ENCODE measurements at regions not wholly inside any gene's neighbourhood (a gene's known extent, or its start where the extent isn't known, plus 50 kb on each side); places are given as distances from the start of the nearest gene placed in this dataset.
"Not testable (repeated sequence)": the region's sequence is repeated elsewhere in the genome, so short reads cannot be mapped to it uniquely, and the experiment has no call there.

GRCh38 chr9:117864385-117865057 lies 160.3 kb downstream of the TLR4 start:
- no peak for DNase-seq

GRCh38 chr9:117868594-117868993 lies 164.4 kb downstream of the TLR4 start:
- no peak for DNase-seq

- no peak for DNase-seq
Observed at GRCh38 chr9:117869287-117869686, 165.1 kb downstream of the TLR4 start.

GRCh38 chr9:117869712-117870111 lies 165.5 kb downstream of the TLR4 start:
- no peak for DNase-seq

GRCh38 chr9:117873664-117874063 lies 169.5 kb downstream of the TLR4 start:
- DNase-seq = no peak

GRCh38 chr9:117875886-117876285 lies 171.7 kb downstream of the TLR4 start:
- DNase-seq = no peak

- no peak for DNase-seq
Observed at GRCh38 chr9:117882171-117882570, 178.0 kb downstream of the TLR4 start.

- DNase-seq = no peak
Observed at GRCh38 chr9:117886616-117887015, 182.4 kb downstream of the TLR4 start.

GRCh38 chr9:117887383-117887782 lies 183.2 kb downstream of the TLR4 start:
- DNase-seq = no peak

- DNase-seq = no peak
Observed at GRCh38 chr9:117887941-117888340, 183.7 kb downstream of the TLR4 start.

- no peak for DNase-seq
Observed at GRCh38 chr9:117903453-117903852, 199.2 kb downstream of the TLR4 start.

GRCh38 chr9:117906763-117907162 lies 202.6 kb downstream of the TLR4 start:
- no peak for DNase-seq

- no peak for DNase-seq
Observed at GRCh38 chr9:117907420-117907819, 203.2 kb downstream of the TLR4 start.

- no peak for DNase-seq
Observed at GRCh38 chr9:117916291-117916690, 212.1 kb downstream of the TLR4 start.

- DNase-seq = no peak
Observed at GRCh38 chr9:117917873-117918272, 213.7 kb downstream of the TLR4 start.

- DNase-seq = no peak
Observed at GRCh38 chr9:117919538-117919937, 215.3 kb downstream of the TLR4 start.

GRCh38 chr9:117926031-117926658 lies 221.9 kb downstream of the TLR4 start:
- no peak for DNase-seq

GRCh38 chr9:117927354-117927753 lies 223.2 kb downstream of the TLR4 start:
- DNase-seq = no peak

GRCh38 chr9:117929868-117930267 lies 225.7 kb downstream of the TLR4 start:
- no peak for DNase-seq

GRCh38 chr9:117932585-117932984 lies 228.4 kb downstream of the TLR4 start:
- no peak for DNase-seq

- no peak for DNase-seq
Observed at GRCh38 chr9:117936185-117937130, 232.3 kb downstream of the TLR4 start.

- no peak for DNase-seq
Observed at GRCh38 chr9:117938086-117938485, 233.9 kb downstream of the TLR4 start.

- no peak for DNase-seq
Observed at GRCh38 chr9:117938896-117939295, 234.7 kb downstream of the TLR4 start.

- DNase-seq = not testable (repeated sequence)
Observed at GRCh38 chr9:117944750-117945149, 240.5 kb downstream of the TLR4 start.
